ENCODE measurements at regions not wholly inside any gene's neighbourhood (a gene's known extent, or its start where the extent isn't known, plus 50 kb on each side); places are given as distances from the start of the nearest gene placed in this dataset.
"Not testable (repeated sequence)": the region's sequence is repeated elsewhere in the genome, so short reads cannot be mapped to it uniquely, and the experiment has no call there.

DNA sequence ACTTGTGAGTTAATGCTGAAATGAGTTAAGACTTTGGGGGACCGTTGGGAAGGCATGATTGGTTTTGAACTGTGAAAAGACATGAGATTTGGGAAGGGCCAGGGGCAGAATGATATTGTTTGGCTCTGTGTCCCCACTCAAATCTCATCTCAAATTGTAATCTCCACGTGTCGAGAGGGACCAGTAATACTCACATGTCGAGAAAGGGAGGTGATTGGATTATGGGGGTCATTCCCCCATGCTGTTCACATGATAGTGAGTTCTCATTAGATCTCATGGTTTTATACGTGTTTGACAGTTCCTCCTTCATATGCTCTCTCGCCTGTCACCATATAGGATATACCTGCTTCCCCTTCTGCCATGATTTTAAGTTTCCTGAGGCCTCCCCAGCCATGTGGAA is 245.3 kb downstream of the CGGBP1 start:
- not testable (repeated sequence) for H3K27me3 ChIP-seq, DNase-seq, H3K9me3 ChIP-seq, H3K36me3 ChIP-seq, H3K4me3 ChIP-seq

DNA sequence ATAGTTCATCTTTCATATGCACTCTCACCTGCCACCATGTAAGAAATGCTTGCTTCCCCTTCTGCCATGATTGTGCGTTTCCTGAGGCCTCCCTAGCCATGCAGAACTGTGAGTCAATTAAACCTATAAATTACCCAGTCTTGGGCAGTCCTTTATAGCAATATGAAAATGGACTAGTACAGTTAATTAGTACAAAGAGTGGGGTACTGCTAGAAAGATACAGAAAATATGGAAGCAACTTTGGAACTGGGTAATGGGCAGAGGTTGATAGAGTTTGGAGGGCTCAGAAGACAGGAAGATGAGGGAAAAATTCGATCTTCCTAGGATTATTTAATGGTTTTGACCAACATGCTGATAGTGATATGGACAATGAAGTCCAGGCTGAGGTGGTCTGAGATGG is 246.9 kb downstream of the CGGBP1 start:
- H3K9me3 ChIP-seq: no peaks in the 10 kb centered on the region
- DNase-seq: no peak
- no peak overlapping the region for H3K4me3 ChIP-seq
- no peaks in the 10 kb centered on the region for H3K27me3 ChIP-seq
- H3K36me3 ChIP-seq: no peaks in the 10 kb centered on the region

DNA sequence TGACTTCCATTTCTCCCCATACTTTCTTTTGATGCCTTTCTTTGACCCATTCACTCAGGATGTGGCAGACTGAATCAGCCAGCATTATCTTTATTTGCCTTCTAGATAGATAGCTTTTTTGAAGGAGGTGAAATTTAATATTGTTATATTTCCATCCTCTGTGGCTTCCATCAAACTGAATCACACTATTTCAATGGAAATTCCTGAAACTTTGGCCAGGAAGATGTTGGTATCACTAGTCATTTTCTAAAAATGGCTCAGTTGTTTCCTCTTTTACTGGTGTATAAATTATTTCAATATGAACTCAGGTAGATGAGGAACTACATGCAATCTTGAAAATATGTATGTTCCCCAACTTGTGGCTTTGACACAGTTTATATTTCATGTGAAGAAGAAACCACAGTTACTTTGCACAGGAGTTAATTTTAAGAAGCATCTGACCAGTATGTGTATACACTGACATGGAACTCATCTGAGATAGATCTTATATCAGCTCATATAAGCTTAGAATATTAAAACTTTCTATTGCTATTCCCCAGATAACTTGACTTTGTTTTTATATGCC is 248.3 kb downstream of the CGGBP1 start:
- Histone ChIP-seq H3K9me3 (no peaks in the 10 kb centered on the region), H3K27me3 (no peaks in the 10 kb centered on the region), H3K36me3 (no peaks in the 10 kb centered on the region), H3K4me3 (no peak overlapping the region)
- DNase-seq: no peak

DNA sequence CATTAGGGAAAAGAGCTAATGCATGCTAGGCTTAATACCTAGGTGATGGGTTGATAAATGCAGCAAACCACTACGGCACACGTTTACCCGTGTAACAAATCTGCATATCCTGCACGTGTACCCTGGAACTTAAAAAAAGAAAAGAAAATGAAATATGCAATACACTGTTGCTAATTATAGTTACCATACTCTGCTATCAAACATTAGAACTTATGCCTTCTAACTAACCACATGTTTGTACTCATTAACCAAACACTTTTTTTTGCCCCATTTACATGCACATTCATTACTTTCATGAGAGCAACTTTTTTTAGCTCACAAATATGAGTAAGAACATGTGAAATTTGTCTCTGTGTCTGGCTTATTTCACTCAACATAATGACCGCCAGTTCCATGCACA is 253.1 kb downstream of the CGGBP1 start:
- DNase-seq: no peak
- H3K4me3 ChIP-seq: no peak overlapping the region
- H3K36me3 ChIP-seq: no peaks in the 10 kb centered on the region
- H3K27me3 ChIP-seq: no peaks in the 10 kb centered on the region
- H3K9me3 ChIP-seq: no peaks in the 10 kb centered on the region

DNA sequence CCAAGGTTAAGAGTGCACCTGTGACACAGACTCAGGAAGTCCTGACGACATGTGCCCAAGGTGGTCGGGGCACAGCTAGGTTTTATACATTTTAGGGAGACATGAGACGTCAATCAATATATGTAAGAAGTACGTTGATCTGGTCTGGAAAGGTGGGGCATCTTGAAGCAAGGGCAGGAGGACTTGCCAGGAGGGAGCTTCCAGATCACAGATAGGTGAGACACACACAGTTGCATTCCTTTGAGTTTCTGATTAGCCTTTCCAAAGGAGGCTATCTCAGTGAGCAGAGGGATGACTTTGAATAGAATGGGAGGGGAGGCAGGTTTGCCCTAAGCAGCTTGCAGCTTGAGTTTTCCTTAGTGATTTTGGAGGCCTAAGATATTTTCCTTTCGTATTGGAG is 257.4 kb downstream of the CGGBP1 start:
- no peak for DNase-seq
- Histone ChIP-seq H3K9me3 (no peaks in the 10 kb centered on the region), H3K27me3 (no peaks in the 10 kb centered on the region), H3K36me3 (no peaks in the 10 kb centered on the region), H3K4me3 (no peak overlapping the region)

DNA sequence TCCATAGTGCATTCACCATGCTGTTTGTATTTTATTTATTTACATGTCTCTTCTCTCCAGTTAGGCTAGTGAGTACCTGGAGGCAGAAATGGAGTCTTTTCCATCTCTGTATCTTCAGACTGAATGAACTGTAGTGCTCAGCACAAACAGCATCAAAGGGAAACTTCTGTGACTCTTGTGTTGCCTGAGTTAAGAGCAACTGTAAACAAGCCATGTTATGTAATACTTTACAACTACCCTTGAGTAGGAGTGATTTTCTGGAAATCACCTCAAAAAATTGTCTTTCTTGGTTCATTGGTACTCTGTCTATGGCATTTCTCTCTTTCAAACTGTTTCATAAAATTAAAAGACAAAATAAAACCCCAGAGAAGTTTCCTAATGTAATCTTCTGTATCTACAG is 258.3 kb downstream of the CGGBP1 start:
- no peak for DNase-seq
- Histone ChIP-seq H3K9me3 (no peaks in the 10 kb centered on the region), H3K27me3 (no peaks in the 10 kb centered on the region), H3K4me3 (no peak overlapping the region), H3K36me3 (no peaks in the 10 kb centered on the region)

DNA sequence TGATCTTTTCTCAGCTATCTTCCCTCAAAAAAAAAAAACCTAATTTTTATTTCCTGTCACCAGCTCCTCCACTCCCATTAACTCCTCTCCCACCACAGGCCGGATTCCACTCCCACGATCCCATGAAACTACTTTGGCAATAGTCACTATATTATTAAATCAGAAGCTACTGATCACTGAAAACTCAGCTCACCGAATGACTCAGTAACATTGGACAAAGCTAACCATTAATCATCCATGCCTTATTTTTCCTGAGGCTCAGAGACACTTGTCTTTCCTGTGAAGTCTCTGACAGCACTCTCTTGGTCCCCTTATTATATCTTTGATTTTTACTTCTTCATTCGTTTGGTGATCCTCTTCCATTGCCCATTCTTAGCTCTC is 260.2 kb downstream of the CGGBP1 start:
- H3K4me3 ChIP-seq: no peak overlapping the region
- DNase-seq: no peak
- H3K9me3 ChIP-seq: no peaks in the 10 kb centered on the region
- H3K36me3 ChIP-seq: no peaks in the 10 kb centered on the region
- H3K27me3 ChIP-seq: no peaks in the 10 kb centered on the region

DNA sequence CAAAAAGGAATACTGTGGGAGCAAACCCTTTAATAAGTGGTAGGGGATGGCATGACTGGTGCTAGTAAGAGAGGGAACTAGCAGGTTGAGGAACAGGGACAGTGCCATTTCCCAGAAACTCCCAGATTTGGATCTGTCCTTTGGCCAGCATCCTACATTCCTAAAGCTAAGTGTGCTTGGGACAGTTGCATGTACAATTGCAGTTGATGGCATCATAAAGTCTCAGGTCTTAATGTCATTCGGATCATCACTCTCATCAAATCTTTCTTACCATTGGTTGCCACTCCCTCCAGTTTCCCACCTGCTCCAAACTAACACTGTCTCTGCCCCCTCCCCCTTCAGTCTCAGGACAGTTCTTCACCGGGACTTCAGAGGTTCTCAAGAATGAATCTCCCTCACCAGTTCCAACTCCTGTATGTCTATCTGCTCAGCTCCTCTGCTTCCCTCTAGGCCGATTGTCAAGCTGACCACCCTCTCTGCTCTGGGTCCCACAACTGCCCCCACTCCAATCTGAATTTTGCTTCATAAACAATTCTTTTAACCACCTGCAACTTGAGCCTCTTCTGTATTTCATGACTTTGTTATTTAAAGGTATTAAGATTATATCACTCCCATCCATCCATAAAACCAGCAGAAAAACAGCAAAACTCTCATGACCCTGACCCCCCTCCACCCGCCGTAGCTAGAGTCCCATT is 260.8 kb downstream of the CGGBP1 start:
- DNase-seq: no peak
- Histone ChIP-seq H3K36me3 (no peaks in the 10 kb centered on the region), H3K27me3 (no peaks in the 10 kb centered on the region; the same call in 1 of the 2 replicates), H3K4me3 (no peak overlapping the region), H3K9me3 (no peaks in the 10 kb centered on the region)

DNA sequence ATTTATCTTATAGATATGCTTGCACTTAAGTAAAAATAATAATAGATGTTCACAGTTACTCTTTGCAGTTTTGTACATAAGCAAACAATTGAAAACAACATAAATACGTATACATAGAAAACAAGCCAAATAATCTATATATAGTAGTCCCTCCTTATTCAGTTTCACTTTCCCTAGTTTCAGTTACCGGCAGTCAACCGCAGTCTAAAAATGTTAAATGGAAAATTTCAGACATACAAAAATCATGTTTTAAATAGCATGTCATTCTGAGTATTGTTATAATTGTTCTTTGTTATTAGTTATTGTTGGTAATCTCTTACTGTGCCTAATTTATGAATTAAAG is 262.0 kb downstream of the CGGBP1 start:
- Histone ChIP-seq H3K27me3 (no peaks in the 10 kb centered on the region; the same call in 1 of the 2 replicates), H3K4me3 (no peak overlapping the region), H3K36me3 (no peaks in the 10 kb centered on the region), H3K9me3 (no peaks in the 10 kb centered on the region)
- DNase-seq: no peak

DNA sequence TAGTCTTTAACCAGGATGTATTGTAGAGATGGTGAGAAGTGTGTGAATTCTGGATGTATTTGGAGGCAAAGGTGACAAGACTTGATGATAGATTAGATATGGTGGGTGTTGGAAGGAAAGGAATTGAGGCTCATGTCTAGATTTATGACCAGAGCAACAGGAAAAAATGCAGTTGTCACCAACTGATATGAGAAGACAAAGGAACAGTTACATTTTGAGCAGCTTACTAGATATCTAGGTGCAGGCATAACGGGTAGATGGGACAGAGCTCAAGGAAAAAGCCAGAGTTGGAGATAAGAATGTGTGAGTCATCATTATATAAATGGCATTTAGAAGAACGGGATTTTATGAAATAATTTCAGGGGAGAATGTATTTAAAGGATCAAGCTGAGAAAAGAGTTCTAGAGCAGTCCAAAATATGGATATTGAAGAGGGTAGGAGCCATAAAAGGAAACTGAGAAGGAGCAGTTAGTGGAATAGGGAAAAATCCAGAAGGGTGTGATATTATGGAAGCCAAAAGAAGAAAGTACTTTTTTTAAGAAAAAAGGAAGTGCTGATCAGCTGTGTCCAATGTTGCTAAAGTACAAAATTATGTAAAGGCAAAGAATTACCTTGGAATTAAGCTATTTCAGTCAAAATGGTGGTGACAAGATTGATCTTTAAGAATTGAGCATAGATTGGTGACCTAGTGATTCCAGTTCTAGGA is 262.5 kb downstream of the CGGBP1 start:
- no peaks in the 10 kb centered on the region; the same call in 1 of the 2 replicates for H3K27me3 ChIP-seq
- H3K36me3 ChIP-seq: no peaks in the 10 kb centered on the region
- no peak for DNase-seq
- no peaks in the 10 kb centered on the region for H3K9me3 ChIP-seq
- H3K4me3 ChIP-seq: no peak overlapping the region

DNA sequence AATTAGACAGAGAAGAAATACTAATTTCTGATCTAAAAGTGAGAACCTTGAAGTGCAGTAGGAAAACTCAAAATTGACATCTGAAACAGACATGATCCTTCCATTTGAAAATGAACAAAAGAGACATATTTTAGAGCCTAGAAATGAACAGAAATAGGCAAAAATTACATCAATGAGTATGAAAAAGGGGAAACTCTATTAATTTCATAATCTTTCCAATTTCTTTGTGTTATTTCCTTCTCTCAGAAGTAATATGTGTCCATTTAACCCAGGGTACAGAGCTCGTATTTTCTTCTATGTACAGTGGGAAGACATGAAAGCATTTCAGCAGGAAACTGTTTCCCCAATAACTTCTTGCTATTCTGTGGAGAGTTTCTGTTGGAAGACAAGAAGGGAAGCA is 263.1 kb downstream of the CGGBP1 start:
- H3K9me3 ChIP-seq: no peaks in the 10 kb centered on the region
- no peak for DNase-seq
- H3K4me3 ChIP-seq: no peak overlapping the region
- no peaks in the 10 kb centered on the region for H3K36me3 ChIP-seq
- no peaks in the 10 kb centered on the region; the same call in 1 of the 2 replicates for H3K27me3 ChIP-seq

DNA sequence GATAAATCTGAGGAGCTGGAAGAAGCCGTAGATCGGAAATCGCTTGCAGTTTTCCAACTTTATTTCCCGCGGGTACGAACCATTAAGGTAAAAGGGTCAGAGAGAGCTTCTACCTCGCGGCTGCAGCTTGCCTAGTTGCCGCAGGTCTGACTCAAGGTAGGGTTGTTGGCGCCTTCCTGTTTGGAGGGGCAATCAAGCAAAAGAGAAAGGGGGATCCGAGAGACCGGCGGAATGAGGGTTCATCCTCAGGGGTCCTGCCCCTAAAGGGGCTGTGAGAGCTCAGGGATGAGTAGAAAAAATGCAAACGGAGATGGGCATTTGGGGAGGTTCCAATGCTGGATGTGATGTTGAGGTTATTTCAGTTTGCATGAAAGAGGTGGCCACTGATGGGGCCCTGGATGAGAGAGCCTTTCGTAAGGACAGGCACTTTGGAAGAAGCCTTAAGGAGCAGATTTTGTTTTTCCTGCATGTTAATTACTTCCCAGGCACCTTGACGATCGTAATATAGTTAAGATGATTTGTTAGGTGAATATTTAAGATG is 265.4 kb downstream of the CGGBP1 start:
- no peak overlapping the region for H3K4me3 ChIP-seq
- H3K27me3 ChIP-seq: no peaks in the 10 kb centered on the region; the same call in 1 of the 2 replicates
- H3K9me3 ChIP-seq: no peaks in the 10 kb centered on the region
- no peak for DNase-seq
- no peaks in the 10 kb centered on the region for H3K36me3 ChIP-seq

DNA sequence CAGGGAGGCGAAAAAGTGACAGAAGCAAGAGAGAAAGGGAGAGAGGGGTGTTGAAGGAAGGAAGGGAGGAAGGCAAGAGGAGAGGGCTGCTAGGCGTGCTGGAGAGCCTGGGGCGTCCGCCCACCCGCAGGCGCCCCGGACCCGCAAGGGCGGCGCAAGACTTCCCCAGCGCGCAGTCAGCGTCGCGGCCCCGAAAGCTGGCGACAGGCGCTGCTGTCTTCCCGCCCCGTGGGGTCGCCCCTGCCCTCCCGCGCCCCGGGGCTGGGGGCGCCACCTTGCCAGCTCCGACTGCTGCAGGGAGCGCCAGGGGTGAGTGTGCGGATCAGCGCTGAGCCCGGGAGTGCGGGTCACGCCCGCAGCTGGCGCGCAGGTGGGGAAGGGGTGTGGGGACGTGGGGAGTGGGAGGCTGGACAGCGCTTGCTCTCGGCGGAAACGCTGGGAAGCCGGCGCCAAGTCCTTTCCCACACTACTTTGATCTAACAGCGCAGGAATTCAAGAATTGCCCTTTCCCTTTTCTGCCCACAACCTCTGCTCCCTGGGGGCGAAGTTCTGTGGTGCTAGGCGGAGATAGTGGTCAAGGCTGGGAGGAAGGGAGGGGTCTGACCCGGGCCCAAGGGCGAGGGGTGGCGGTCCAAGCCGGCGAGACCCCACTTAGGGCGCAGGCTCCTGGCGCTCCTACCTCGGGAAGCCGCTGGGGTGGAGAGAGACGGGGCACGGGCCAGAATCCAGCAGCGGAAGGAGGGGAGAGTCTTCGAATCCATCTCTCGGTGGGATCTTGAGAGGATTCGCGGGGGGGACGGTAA is 266.1 kb downstream of the CGGBP1 start, which contains the start of gene HTR1F:
Gene HTR1F, plus strand, starts transcription at position 173 of the 803 bp plus-strand sequence.
- H3K4me3 ChIP-seq: peak within 1 kb of the TSS; percentile 25
- H3K27me3 ChIP-seq: no peaks in the 10 kb centered on the region; the same call in 1 of the 2 replicates
- peak; percentile 8 for DNase-seq
- H3K36me3 ChIP-seq: no peaks in the 10 kb centered on the region
- H3K9me3 ChIP-seq: no peaks in the 10 kb centered on the region

DNA sequence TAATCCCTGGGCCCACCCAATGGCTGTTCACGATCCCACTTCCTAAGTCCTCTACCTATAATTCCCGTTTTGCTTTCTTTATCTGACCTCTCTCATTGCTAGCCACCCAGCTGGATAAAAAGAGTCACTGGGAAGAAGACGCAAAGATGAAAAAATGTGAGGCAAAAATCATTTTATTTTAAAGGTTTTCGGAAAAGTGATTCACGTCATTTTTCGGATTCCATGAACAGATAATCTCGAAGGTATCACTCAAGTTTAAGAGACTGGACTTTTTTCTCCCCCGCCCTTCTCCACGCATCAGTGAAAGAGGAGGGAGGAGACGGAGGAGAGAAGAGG is 266.6 kb downstream of the CGGBP1 start:
- no peak for DNase-seq
- H3K36me3 ChIP-seq: no peaks in the 10 kb centered on the region
- no peaks in the 10 kb centered on the region; the same call in 1 of the 2 replicates for H3K27me3 ChIP-seq
- H3K9me3 ChIP-seq: no peaks in the 10 kb centered on the region
- no peak overlapping the region; the same call in 1 of the 2 replicates for H3K4me3 ChIP-seq

DNA sequence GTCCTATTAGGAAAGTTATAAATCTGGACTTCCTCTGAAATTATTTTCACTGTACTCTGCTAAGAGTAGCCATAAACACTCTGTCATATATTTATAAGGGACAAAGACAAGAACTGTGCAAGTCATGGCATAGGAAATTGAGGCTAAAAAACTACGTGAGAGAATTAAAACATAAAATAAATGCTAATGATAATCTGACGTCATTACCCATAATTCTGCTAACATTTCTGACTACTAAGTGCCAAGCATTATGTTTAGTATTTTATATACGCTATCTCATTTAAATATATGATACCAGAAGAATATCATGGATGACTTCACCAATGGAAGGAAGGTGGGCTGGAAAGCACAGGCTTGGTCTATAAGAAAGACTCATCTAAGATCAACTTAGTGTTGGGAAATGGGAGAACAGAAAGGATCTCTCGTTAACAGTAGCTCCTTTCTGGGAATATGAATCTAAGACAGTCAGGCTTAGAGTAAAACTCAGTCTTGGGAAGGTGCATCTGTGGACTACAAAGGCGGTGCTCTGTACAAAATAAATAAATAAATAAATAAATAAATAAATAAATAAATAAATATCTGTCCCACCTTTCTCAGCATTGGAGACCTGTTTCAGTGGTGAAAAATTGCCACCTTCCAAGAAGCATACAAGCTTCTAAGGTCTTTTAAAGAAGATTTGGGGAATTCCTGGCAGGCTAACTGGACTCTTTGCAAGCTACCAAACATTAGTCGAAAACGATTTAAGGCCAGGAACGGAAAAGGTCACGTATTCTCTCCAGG is 267.4 kb downstream of the CGGBP1 start:
- H3K27me3 ChIP-seq: no peaks in the 10 kb centered on the region; the same call in 1 of the 2 replicates
- no peak for DNase-seq
- no peaks in the 10 kb centered on the region for H3K36me3 ChIP-seq
- H3K9me3 ChIP-seq: no peaks in the 10 kb centered on the region
- no peak overlapping the region for H3K4me3 ChIP-seq

DNA sequence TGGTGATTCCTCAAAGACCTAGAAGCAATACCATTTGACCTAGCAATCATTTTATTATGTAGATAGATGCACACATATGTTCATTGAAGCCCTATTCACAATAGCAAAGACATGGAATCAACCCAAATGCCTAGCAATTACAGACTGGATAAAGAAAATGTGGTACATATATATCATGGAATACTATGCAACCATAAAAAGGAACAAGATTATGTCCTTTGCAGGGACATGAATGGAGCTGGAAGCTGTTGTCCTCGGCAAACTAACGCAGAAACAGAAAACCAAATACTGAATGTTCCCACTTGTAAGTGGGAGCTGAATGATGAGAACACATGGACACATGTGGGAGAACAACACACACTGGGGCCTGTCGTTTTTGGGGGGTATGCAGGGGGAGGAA is 269.8 kb downstream of the CGGBP1 start:
- H3K36me3 ChIP-seq, DNase-seq, H3K9me3 ChIP-seq, H3K27me3 ChIP-seq, H3K4me3 ChIP-seq: not testable (repeated sequence)

Data from MG63 (cell line).